ENCODE measurements at regions not wholly inside any gene's neighbourhood (a gene's known extent, or its start where the extent isn't known, plus 50 kb on each side); places are given as distances from the start of the nearest gene placed in this dataset.

DNA sequence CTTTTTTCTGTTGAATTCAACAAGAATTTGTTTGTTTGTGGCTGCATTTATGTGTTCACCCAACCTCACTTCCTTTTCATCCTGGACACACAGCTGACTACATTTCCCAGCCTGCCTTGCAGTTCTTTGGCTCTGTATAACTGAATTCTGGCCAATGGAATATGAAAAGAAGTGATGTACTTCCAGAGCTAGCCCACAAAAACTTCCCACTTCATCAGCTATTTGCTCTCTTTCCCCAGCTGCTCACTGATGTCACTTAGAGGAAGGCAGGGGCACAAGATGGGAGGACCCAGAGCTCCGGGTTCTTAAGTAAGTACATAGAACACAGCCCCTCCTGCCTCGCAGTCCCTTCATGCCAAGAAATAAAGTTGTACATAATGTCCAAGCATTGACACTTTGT lies 235.0 kb upstream of the FGGY start:
- 86 to 92% methylated on average over 2 of the region's 2 CpGs for WGBS, 2 donors
- H3K4me3 ChIP-seq: no peak overlapping the region
- peak overlapping the region in 2 of 4 donors; percentile 24 to 34 for H3K27ac ChIP-seq
- peaks cover 52% of the 10 kb centered on the region for H3K4me1 ChIP-seq
- ATAC-seq (peak; percentile 10), DNase-seq (peak; percentile 24 to 59 (median 40))
- no peaks in the 10 kb centered on the region for H3K36me3 ChIP-seq (replicated peaks in 1 of 2; ENCODE audit: insufficient read depth in 1 of 2, low read depth in 2 of 2)
- intact Hi-C loops (cut with DNase I): no loop called here
- no peaks in the 10 kb centered on the region for H3K27me3 ChIP-seq
- no peaks in the 10 kb centered on the region for H3K9me3 ChIP-seq
- TF ChIP-seq, protein P1, sequence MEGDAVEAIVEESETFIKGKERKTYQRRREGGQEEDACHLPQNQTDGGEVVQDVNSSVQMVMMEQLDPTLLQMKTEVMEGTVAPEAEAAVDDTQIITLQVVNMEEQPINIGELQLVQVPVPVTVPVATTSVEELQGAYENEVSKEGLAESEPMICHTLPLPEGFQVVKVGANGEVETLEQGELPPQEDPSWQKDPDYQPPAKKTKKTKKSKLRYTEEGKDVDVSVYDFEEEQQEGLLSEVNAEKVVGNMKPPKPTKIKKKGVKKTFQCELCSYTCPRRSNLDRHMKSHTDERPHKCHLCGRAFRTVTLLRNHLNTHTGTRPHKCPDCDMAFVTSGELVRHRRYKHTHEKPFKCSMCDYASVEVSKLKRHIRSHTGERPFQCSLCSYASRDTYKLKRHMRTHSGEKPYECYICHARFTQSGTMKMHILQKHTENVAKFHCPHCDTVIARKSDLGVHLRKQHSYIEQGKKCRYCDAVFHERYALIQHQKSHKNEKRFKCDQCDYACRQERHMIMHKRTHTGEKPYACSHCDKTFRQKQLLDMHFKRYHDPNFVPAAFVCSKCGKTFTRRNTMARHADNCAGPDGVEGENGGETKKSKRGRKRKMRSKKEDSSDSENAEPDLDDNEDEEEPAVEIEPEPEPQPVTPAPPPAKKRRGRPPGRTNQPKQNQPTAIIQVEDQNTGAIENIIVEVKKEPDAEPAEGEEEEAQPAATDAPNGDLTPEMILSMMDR (IDR thresholded peaks at IDR 0.05): no peak
- peak in 2 of 3 donors; percentile 12 to 24 for TF ChIP-seq POLR2A (IDR thresholded peaks at IDR 0.05)

DNA sequence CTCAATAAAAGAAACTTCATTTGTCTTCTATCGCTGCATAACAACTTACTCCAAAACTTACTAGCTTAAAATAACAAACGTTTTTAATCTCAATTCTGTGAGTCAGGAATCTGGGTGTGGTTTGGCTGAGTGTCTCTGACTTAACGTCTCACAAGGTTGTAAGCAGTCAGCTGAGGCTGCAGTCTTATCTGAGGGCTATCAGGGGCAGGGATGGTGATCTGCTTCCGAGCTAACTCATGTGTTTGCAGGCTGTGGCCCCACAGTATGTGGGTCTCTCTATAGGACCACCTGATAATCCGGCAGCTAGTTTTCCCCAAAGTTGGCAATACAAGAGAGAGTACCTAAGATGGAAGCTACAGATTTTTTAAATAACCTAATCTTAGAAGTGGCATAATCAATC lies 234.2 kb upstream of the FGGY start:
- Histone ChIP-seq H3K36me3 (replicated peaks in 1 of 2; ENCODE audit: insufficient read depth in 1 of 2, low read depth in 2 of 2) (no peaks in the 10 kb centered on the region), H3K27me3 (no peaks in the 10 kb centered on the region), H3K9me3 (no peaks in the 10 kb centered on the region), H3K4me1 (peaks cover 43% of the 10 kb centered on the region), H3K4me3 (no peak overlapping the region), H3K27ac (no peak overlapping the region)
- 36 to 49% methylated on average over 5 of the region's 5 CpGs for WGBS, 2 donors
- peak; percentile 27 for ATAC-seq
- DNase-seq: peak in 2 of 4 donors; percentile 30 to 41
- TF ChIP-seq, protein P1 (IDR thresholded peaks at IDR 0.05): no peak
- TF ChIP-seq POLR2A (IDR thresholded peaks at IDR 0.05): no peak
- intact Hi-C loops (cut with DNase I): no loop called here

DNA sequence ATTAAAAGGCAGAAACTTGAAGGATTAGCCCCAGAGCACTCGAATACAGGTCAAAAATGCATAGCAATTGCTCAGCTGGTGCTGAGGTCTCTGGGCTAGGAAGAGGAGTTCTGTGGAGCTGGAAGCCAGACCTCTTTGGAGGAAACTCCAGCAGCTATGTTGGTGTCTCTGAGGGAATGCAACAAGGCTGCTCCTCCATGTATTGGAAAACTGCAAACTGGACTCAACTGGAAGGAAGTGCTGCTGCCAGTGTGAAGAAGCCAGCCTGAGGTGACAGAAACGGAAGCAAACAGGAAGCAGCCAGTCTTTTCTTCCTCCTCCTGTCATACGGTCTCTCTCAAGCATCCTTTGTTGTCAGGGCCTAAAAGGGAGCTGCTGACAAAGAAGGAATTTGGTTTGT lies 233.4 kb upstream of the FGGY start:
- no peak for DNase-seq
- no peak for ATAC-seq
- intact Hi-C loops (cut with DNase I): no loop called here
- no peaks in the 10 kb centered on the region for H3K27me3 ChIP-seq
- no peak overlapping the region for H3K4me3 ChIP-seq
- TF ChIP-seq, protein P1 (IDR thresholded peaks at IDR 0.05): no peak
- TF ChIP-seq POLR2A (IDR thresholded peaks at IDR 0.05): no peak
- no peak overlapping the region for H3K27ac ChIP-seq
- no peaks in the 10 kb centered on the region for H3K36me3 ChIP-seq (replicated peaks in 1 of 2; ENCODE audit: insufficient read depth in 1 of 2, low read depth in 2 of 2)
- 64 to 66% methylated on average over 3 of the region's 3 CpGs for WGBS, 2 donors
- no peaks in the 10 kb centered on the region for H3K9me3 ChIP-seq
- peaks cover 36% of the 10 kb centered on the region for H3K4me1 ChIP-seq

DNA sequence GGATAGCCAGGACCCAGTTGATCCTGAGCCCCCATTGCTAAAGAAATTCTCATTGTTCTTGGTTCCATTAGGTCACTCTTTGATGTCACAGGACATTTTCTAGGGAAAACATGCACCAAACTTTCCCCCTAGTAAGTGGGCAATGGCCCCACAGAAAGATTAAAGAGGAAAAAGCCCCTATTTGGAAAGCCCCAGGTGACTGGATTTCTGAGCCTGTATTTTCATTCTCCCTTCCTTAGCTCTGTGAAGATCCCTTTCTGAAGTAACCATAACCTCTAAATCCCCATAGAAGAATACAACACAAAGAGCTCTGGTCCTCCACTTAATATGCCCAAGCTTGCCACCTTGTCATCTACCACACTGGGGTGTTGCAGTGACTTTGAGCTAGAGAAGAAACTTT lies 232.3 kb upstream of the FGGY start:
- no peak for DNase-seq
- Histone ChIP-seq H3K27me3 (no peaks in the 10 kb centered on the region), H3K36me3 (replicated peaks in 1 of 2; ENCODE audit: insufficient read depth in 1 of 2, low read depth in 2 of 2) (no peaks in the 10 kb centered on the region), H3K27ac (no peak overlapping the region), H3K4me1 (peaks cover 25% of the 10 kb centered on the region), H3K4me3 (no peak overlapping the region), H3K9me3 (no peaks in the 10 kb centered on the region)
- intact Hi-C loops (cut with DNase I): no loop called here
- ATAC-seq: no peak
- TF ChIP-seq, protein P1 (IDR thresholded peaks at IDR 0.05): no peak
- TF ChIP-seq POLR2A (IDR thresholded peaks at IDR 0.05): no peak

DNA sequence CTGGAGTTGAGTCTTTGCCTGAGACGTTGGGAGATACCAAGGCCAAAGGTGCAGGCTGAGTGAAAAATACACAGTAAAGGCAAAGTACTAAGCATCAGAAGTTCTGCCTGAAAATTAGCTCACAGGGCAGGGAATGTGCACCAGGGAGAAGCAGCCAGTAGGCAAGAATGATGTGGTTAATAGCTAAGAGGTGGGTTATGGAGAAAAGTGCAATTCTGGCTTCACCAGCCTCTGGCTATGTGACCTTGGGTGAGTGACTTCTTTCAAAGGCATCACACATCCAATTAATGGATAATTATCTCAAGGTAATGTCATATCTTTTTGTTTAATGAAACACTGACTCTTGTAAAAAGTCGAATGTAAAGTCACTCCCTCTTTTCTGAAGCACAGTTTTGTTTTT lies 230.7 kb upstream of the FGGY start:
- no peaks in the 10 kb centered on the region for H3K9me3 ChIP-seq
- TF ChIP-seq, protein P1 (IDR thresholded peaks at IDR 0.05): no peak
- TF ChIP-seq POLR2A (IDR thresholded peaks at IDR 0.05): no peak
- H3K27me3 ChIP-seq: no peaks in the 10 kb centered on the region
- intact Hi-C loops (cut with DNase I): no loop called here
- H3K4me3 ChIP-seq: no peak overlapping the region
- ATAC-seq: no peak
- 56 to 66% methylated on average over 2 of the region's 2 CpGs for WGBS, 2 donors
- no peak for DNase-seq
- peaks cover 34% of the 10 kb centered on the region for H3K4me1 ChIP-seq
- H3K27ac ChIP-seq: no peak overlapping the region
- H3K36me3 ChIP-seq (replicated peaks in 1 of 2; ENCODE audit: insufficient read depth in 1 of 2, low read depth in 2 of 2): no peaks in the 10 kb centered on the region
